ENCODE measurements at regions not wholly inside any gene's neighbourhood (a gene's known extent, or its start where the extent isn't known, plus 50 kb on each side); places are given as distances from the start of the nearest gene placed in this dataset.

DNA sequence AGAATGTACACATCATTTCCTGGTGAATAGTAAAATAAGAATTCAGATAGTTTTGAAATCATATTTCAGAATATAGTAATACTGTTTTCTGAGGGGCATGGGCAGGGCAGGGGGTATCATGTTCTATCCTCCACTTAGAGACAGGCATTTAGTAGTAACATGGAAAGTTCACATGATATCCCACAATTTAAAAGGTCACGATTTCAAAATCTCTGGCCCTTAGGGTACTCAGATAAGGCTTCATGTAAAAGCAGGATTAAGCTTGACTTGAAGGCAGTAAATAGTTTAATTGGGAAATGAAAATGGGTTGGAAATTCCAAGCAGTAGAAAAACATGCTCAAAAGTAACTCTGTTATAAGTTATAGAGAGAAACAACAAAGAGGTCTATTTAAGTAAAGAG lies 353.2 kb upstream of the AGTR1 start:
- H3K27me3 ChIP-seq (ENCODE audit: control insufficient read depth, low read length), result no peaks in the 10 kb centered on the region
- H3K4me2 ChIP-seq (ENCODE audit: low read length), result no peak overlapping the region
- no peaks in the 10 kb centered on the region for H3K9me3 ChIP-seq (ENCODE audit: control insufficient read depth, insufficient read depth, low read length)
- H4K20me1 ChIP-seq (ENCODE audit: control insufficient read depth, insufficient read depth, low read depth, low read length), result no peaks in the 10 kb centered on the region
- H3K27ac ChIP-seq (ENCODE audit: low read depth, low read length), result no peak overlapping the region
- H3K4me1 ChIP-seq (ENCODE audit: control insufficient read depth, low read length), result no peaks in the 10 kb centered on the region
- no peaks in the 10 kb centered on the region for H3K36me3 ChIP-seq (ENCODE audit: control insufficient read depth, low read length)
- no peaks in the 10 kb centered on the region for H3K9me2 ChIP-seq (replicated peaks; ENCODE audit: control insufficient read depth, low read length)
- no peaks in the 10 kb centered on the region for H3K79me2 ChIP-seq (ENCODE audit: control insufficient read depth, low read length)
- H3F3A ChIP-seq (ENCODE audit: control insufficient read depth, insufficient read depth), result no peaks in the 10 kb centered on the region
- H3K4me3 ChIP-seq (ENCODE audit: low read length), result no peak overlapping the region
- TF ChIP-seq EZH2phosphoT487 (IDR thresholded peaks at IDR 0.05; ENCODE audit: borderline replicate concordance, low read length), result no peak
- TF ChIP-seq, protein P1, sequence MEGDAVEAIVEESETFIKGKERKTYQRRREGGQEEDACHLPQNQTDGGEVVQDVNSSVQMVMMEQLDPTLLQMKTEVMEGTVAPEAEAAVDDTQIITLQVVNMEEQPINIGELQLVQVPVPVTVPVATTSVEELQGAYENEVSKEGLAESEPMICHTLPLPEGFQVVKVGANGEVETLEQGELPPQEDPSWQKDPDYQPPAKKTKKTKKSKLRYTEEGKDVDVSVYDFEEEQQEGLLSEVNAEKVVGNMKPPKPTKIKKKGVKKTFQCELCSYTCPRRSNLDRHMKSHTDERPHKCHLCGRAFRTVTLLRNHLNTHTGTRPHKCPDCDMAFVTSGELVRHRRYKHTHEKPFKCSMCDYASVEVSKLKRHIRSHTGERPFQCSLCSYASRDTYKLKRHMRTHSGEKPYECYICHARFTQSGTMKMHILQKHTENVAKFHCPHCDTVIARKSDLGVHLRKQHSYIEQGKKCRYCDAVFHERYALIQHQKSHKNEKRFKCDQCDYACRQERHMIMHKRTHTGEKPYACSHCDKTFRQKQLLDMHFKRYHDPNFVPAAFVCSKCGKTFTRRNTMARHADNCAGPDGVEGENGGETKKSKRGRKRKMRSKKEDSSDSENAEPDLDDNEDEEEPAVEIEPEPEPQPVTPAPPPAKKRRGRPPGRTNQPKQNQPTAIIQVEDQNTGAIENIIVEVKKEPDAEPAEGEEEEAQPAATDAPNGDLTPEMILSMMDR (IDR thresholded peaks at IDR 0.05; ENCODE audit: low read depth, low read length, poor library complexity, severe bottlenecking), result no peak

DNA sequence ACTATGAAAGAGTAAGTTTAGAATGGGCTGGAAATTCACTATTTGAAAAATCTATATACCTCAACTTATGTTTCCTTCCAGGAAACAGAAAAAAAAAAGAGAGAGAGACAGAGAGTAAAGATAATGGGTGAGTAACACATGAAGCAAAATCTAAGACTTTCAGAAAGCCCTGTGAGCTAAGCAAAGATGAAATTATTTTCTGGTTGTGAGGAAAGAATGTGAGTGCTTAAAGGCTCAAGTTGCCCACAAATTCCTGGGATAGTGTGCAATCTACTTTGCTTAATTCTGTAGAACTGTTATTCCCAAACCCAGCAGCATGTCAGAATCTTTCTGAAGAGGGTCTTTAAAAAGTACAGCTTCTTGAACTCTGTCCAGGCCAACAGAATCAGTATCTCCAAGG lies 337.7 kb upstream of the AGTR1 start:
- H3K4me2 ChIP-seq (ENCODE audit: low read length), result no peak overlapping the region
- H4K20me1 ChIP-seq (ENCODE audit: control insufficient read depth, insufficient read depth, low read depth, low read length), result no peaks in the 10 kb centered on the region
- H3K27ac ChIP-seq (ENCODE audit: low read depth, low read length), result no peak overlapping the region
- no peaks in the 10 kb centered on the region for H3K79me2 ChIP-seq (ENCODE audit: control insufficient read depth, low read length)
- H3K9me3 ChIP-seq (ENCODE audit: control insufficient read depth, insufficient read depth, low read length), result no peaks in the 10 kb centered on the region
- no peaks in the 10 kb centered on the region for H3F3A ChIP-seq (ENCODE audit: control insufficient read depth, insufficient read depth)
- H3K27me3 ChIP-seq (ENCODE audit: control insufficient read depth, low read length), result no peaks in the 10 kb centered on the region
- no peaks in the 10 kb centered on the region for H3K4me1 ChIP-seq (ENCODE audit: control insufficient read depth, low read length)
- H3K4me3 ChIP-seq (ENCODE audit: low read length), result no peak overlapping the region
- no peaks in the 10 kb centered on the region for H3K9me2 ChIP-seq (replicated peaks; ENCODE audit: control insufficient read depth, low read length)
- TF ChIP-seq EZH2phosphoT487 (IDR thresholded peaks at IDR 0.05; ENCODE audit: borderline replicate concordance, low read length), result no peak
- TF ChIP-seq, protein P1 (IDR thresholded peaks at IDR 0.05; ENCODE audit: low read depth, low read length, poor library complexity, severe bottlenecking), result no peak
- H3K36me3 ChIP-seq (ENCODE audit: control insufficient read depth, low read length), result no peaks in the 10 kb centered on the region

DNA sequence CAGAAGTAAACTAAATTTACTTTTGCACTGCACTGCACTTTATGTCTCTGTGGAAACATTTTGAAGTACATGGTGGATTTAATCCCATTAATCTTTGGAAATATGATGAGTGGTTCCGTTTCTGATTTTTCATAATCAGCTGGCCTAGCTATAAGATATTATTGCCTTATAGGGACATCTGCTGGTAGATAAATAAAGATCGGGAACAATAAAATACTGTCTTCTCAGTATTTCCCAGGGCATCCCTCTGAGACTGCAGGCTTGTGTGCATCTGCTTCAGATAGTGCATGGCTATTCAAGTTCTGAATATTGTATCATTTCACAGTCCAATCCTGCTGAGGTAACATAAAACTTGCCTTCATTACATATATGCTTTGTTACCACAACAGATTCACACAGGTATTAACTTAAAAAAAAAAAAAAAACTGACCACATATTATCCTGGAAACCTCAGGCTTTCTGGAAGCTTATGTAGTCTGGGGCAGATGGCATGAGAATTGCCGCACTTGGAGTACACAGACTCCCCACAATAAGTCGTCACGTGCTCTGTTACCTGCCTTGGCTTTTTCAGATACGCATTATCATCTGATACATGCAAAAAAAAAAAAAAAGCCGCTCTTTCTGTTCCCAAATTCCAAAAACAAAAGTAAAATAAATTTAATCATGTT lies 330.8 kb upstream of the AGTR1 start:
- Histone ChIP-seq H3F3A (ENCODE audit: control insufficient read depth, insufficient read depth) (no peaks in the 10 kb centered on the region), H3K9me2 (replicated peaks; ENCODE audit: control insufficient read depth, low read length) (no peaks in the 10 kb centered on the region), H3K27me3 (ENCODE audit: control insufficient read depth, low read length) (no peaks in the 10 kb centered on the region), H3K79me2 (ENCODE audit: control insufficient read depth, low read length) (no peaks in the 10 kb centered on the region), H3K27ac (ENCODE audit: low read depth, low read length) (no peak overlapping the region), H3K9me3 (ENCODE audit: control insufficient read depth, insufficient read depth, low read length) (no peaks in the 10 kb centered on the region), H4K20me1 (ENCODE audit: control insufficient read depth, insufficient read depth, low read depth, low read length) (no peaks in the 10 kb centered on the region), H3K4me3 (ENCODE audit: low read length) (no peak overlapping the region), H3K36me3 (ENCODE audit: control insufficient read depth, low read length) (no peaks in the 10 kb centered on the region), H3K4me1 (ENCODE audit: control insufficient read depth, low read length) (no peaks in the 10 kb centered on the region), H3K4me2 (ENCODE audit: low read length) (no peak overlapping the region)
- TF ChIP-seq, protein P1 (IDR thresholded peaks at IDR 0.05; ENCODE audit: low read depth, low read length, poor library complexity, severe bottlenecking), result no peak
- TF ChIP-seq EZH2phosphoT487 (IDR thresholded peaks at IDR 0.05; ENCODE audit: borderline replicate concordance, low read length), result no peak
